ENCODE measurements at regions not wholly inside any gene's neighbourhood (a gene's known extent, or its start where the extent isn't known, plus 50 kb on each side); places are given as distances from the start of the nearest gene placed in this dataset.

DNA sequence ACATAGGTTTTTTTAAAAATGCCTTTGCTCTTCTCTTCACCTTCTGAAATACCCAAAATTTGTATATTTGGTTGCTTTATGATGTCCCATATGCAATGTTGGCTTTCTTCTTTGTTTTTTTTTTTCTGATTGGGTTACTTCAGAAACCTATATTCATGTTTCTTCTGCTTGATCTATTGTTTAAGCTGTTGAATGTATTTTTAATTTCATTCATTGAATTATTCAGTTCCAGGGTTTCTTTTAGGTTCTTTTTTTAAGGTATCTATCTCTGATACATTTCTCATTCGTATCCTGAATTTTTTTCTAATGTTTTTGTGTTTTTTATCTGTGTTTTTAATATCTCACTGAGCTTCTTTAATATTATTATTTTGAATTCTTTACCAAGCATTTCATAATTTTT lies 221.0 kb upstream of the MTPN start:
- DNase-seq (ENCODE audit: low read depth) = no peak
- TF ChIP-seq, protein P1, sequence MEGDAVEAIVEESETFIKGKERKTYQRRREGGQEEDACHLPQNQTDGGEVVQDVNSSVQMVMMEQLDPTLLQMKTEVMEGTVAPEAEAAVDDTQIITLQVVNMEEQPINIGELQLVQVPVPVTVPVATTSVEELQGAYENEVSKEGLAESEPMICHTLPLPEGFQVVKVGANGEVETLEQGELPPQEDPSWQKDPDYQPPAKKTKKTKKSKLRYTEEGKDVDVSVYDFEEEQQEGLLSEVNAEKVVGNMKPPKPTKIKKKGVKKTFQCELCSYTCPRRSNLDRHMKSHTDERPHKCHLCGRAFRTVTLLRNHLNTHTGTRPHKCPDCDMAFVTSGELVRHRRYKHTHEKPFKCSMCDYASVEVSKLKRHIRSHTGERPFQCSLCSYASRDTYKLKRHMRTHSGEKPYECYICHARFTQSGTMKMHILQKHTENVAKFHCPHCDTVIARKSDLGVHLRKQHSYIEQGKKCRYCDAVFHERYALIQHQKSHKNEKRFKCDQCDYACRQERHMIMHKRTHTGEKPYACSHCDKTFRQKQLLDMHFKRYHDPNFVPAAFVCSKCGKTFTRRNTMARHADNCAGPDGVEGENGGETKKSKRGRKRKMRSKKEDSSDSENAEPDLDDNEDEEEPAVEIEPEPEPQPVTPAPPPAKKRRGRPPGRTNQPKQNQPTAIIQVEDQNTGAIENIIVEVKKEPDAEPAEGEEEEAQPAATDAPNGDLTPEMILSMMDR (conservative IDR thresholded peaks at IDR 0.05; ENCODE audit: control insufficient read depth, insufficient read depth, low read depth, low read length) = no peak
- no peak overlapping the region for H3K4me3 ChIP-seq (ENCODE audit: control insufficient read depth, low read depth, low read length)

DNA sequence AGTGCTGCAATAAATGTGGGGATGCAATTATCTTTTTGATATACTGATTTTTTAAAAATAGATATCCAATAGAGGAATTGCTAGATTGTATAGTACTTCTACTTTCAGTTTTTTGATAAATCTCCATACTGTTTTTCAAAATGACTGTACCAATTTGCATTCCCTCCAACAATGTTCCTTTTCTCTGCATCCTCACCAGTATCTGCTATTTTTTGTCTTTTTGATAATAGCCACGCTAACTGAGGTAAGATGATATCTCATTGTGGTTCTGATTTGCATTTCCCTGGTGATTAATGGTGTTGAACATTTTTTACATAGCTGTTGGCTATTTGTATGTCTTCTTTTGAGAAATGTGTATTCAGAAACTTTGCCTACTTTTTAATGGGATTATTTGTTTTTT lies 217.7 kb upstream of the MTPN start:
- TF ChIP-seq, protein P1 (conservative IDR thresholded peaks at IDR 0.05; ENCODE audit: control insufficient read depth, insufficient read depth, low read depth, low read length) = no peak
- H3K4me3 ChIP-seq (ENCODE audit: control insufficient read depth, low read depth, low read length) = no peak overlapping the region
- DNase-seq (ENCODE audit: low read depth) = no peak

DNA sequence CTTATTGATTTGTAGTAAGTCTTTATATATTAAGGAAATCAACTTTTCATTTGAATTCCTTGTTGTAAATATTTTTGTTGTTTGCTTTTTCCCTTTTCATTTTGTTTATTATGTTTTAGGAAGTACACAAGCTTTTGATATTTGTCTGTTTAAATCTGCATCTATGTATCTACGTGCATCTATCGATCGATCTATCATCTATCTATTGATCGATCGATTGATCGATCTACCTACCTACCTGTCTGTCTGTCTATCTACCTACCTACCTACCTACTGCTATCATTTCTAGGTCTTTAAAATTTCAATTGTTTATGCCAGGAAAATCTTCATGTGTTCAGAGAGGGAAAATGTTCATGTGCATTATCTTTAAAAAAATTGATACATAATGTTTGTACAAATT lies 216.8 kb upstream of the MTPN start:
- H3K4me3 ChIP-seq (ENCODE audit: control insufficient read depth, low read depth, low read length) = no peak overlapping the region
- TF ChIP-seq, protein P1 (conservative IDR thresholded peaks at IDR 0.05; ENCODE audit: control insufficient read depth, insufficient read depth, low read depth, low read length) = no peak
- DNase-seq (ENCODE audit: low read depth) = no peak

DNA sequence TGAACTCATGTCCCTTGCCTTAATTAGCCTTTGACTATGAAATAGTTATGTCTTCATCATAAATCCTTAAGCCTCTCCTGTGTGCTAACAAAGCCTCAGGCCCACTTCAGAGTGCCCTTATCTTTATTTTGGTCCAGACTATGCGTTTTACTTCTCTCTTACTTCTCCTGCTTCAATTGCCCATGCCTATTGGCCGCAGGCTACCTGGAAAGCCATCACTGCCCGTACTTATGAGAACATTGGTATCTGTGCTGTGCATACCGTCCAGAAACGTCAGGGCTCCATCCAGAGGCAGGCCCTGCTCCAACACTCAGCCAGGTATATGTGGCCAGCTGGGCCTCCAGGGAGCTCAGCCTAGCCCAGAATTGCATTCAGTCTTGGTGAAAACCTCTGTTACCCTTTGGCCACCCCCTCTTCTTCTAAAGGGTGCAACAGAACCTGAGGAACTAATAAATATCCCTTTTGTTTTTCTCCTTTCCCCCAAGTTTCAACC lies 212.4 kb upstream of the MTPN start:
- TF ChIP-seq, protein P1 (conservative IDR thresholded peaks at IDR 0.05; ENCODE audit: control insufficient read depth, insufficient read depth, low read depth, low read length) = no peak
- no peak overlapping the region for H3K4me3 ChIP-seq (ENCODE audit: control insufficient read depth, low read depth, low read length)
- DNase-seq (ENCODE audit: low read depth) = no peak

DNA sequence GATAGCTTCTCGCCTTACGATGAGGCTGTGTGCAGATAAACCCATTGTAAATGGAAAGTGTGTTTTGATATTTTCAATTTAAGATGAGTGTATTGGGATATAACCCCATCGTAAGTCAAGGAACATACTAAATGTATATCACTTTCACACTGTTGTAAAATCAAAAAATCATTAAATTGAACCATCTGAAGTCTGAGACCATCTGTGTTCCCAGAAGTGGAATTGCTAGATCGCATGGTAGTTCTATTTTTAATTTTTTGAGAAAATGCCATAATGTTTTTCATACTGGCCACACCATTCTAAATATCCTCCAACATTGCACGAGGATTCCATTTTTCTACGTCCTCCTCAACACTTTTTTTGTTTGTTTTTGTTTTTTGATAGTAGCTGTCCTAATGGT lies 209.1 kb upstream of the MTPN start:
- TF ChIP-seq, protein P1 (conservative IDR thresholded peaks at IDR 0.05; ENCODE audit: control insufficient read depth, insufficient read depth, low read depth, low read length) = no peak
- H3K4me3 ChIP-seq (ENCODE audit: control insufficient read depth, low read depth, low read length) = no peak overlapping the region
- DNase-seq (ENCODE audit: low read depth) = no peak

DNA sequence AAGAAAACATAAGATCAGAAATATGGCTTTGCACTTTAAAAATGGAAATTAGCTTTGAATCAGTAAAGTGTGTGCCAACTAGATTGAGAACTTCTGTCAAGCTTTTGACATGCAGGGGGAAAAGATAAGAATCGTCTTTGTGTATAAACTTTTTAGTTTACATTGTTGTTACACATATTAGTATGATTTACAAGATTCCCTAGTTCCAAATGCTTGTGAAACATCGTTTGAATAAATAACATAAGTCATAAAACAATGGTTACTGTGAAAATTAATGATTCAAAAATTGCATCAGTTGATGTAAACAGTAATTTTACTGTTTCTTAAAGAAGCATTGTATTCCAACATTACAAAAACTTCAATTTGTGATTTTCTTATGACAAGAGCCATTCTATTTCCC lies 207.6 kb upstream of the MTPN start:
- H3K4me3 ChIP-seq (ENCODE audit: control insufficient read depth, low read depth, low read length) = no peak overlapping the region
- TF ChIP-seq, protein P1 (conservative IDR thresholded peaks at IDR 0.05; ENCODE audit: control insufficient read depth, insufficient read depth, low read depth, low read length) = no peak
- no peak for DNase-seq (ENCODE audit: low read depth)

DNA sequence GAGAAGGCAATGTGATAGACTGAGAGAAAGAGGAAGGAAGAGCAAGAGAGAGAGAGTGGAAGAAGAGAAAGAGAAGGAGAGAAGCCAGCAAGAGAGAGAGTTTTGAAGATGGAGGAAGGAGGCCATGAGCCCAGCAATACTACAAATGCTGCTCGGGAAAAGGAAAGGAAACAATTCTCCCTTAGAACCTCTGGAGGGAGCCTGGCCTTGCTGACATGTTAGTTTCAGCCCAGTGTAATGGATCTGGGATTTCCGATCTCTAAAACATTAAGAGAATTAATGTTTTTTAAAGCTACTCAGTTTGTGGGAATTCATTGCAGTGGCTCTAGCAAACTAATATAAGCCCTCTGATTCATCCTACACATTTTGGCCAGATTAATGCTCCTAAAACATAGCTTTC lies 206.8 kb upstream of the MTPN start:
- no peak overlapping the region for H3K4me3 ChIP-seq (ENCODE audit: control insufficient read depth, low read depth, low read length)
- no peak for DNase-seq (ENCODE audit: low read depth)
- TF ChIP-seq, protein P1 (conservative IDR thresholded peaks at IDR 0.05; ENCODE audit: control insufficient read depth, insufficient read depth, low read depth, low read length) = no peak

All from fibroblast of mammary gland (primary cell).